Keratinocyte (primary cell): ENCODE measurements at regions not wholly inside any gene's neighbourhood (a gene's known extent, or its start where the extent isn't known, plus 50 kb on each side); places are given as distances from the start of the nearest gene placed in this dataset.

Experiments used
- EZH2 ChIP-seq: IDR thresholded peaks from one replicate; pipeline ENCODE4 v1.6.1; 2012; ENCODE audit warnings: inconsistent platforms, mild to moderate bottlenecking, low read length, moderate library complexity
- TF ChIP-seq, protein P1 (sequence below), 3 experiments: IDR thresholded peaks in 1 of 3; conservative IDR thresholded peaks in 1 of 3; optimal IDR thresholded peaks in 1 of 3; 2 replicates in 2 of 3; 3 replicates in 1 of 3; pipeline versions ENCODE3 to v1.5.1; 2011; ENCODE audit warnings: low read length in 3 of 3, mild to moderate bottlenecking in 3 of 3, moderate library complexity in 2 of 3, control low read depth in 1 of 3, inconsistent platforms in 1 of 3; ENCODE audit not compliant: insufficient read depth in 2 of 3; ENCODE audit errors: extremely low read depth in 1 of 3

DNA sequence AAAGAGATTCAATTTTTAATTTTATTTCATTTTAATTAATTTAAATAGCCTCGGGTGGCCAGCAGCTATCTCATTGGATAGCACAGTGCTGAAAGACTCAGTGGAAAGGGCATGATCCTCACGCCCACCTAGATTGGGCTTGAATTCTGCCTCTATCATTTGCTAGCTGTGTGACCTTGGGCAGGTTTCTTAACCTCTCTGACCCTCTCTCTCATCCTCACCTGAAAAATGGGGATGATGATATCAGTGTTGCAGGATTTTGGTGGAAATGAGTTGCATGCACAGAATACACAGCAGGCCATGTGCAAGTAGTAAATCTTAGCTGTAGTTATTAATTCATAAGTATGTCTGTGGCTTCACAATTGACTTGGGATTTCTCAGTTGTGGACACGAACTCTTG is 272.4 kb upstream of the XYLT1 start:
- TF ChIP-seq, protein P1, sequence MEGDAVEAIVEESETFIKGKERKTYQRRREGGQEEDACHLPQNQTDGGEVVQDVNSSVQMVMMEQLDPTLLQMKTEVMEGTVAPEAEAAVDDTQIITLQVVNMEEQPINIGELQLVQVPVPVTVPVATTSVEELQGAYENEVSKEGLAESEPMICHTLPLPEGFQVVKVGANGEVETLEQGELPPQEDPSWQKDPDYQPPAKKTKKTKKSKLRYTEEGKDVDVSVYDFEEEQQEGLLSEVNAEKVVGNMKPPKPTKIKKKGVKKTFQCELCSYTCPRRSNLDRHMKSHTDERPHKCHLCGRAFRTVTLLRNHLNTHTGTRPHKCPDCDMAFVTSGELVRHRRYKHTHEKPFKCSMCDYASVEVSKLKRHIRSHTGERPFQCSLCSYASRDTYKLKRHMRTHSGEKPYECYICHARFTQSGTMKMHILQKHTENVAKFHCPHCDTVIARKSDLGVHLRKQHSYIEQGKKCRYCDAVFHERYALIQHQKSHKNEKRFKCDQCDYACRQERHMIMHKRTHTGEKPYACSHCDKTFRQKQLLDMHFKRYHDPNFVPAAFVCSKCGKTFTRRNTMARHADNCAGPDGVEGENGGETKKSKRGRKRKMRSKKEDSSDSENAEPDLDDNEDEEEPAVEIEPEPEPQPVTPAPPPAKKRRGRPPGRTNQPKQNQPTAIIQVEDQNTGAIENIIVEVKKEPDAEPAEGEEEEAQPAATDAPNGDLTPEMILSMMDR (optimal IDR thresholded peaks at IDR 0.05 in 1 of 3, IDR thresholded peaks at IDR 0.05 in 1 of 3, conservative IDR thresholded peaks at IDR 0.05 in 1 of 3; ENCODE audit: extremely low read depth in 1 of 3, insufficient read depth in 2 of 3, low read length in 3 of 3): no peak
- no peak for TF ChIP-seq EZH2
